ENCODE measurements at regions not wholly inside any gene's neighbourhood (a gene's known extent, or its start where the extent isn't known, plus 50 kb on each side); places are given as distances from the start of the nearest gene placed in this dataset.

DNA sequence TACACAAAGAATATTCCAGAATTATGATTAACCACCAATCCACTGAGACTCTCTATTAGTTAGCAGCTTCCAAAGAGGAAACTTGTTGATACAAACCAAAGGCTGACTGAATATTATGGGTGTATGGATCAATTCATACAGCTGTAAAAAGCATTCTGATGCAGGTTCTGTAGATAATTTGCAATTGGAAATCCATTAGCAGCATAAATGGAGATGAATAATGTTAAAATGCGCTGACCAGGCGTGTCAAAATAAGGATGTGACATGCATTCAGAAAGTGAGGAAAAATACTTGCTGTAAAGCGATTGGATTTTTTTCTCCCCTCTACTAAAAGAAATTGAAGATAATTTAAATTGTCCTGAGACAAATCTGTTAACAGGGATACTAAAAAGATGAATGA, 169.0 kb upstream of the DDX18 start:
- TF ChIP-seq, protein P1, sequence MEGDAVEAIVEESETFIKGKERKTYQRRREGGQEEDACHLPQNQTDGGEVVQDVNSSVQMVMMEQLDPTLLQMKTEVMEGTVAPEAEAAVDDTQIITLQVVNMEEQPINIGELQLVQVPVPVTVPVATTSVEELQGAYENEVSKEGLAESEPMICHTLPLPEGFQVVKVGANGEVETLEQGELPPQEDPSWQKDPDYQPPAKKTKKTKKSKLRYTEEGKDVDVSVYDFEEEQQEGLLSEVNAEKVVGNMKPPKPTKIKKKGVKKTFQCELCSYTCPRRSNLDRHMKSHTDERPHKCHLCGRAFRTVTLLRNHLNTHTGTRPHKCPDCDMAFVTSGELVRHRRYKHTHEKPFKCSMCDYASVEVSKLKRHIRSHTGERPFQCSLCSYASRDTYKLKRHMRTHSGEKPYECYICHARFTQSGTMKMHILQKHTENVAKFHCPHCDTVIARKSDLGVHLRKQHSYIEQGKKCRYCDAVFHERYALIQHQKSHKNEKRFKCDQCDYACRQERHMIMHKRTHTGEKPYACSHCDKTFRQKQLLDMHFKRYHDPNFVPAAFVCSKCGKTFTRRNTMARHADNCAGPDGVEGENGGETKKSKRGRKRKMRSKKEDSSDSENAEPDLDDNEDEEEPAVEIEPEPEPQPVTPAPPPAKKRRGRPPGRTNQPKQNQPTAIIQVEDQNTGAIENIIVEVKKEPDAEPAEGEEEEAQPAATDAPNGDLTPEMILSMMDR (IDR thresholded peaks at IDR 0.05): no peak
- TF ChIP-seq POLR2AphosphoS5 (IDR thresholded peaks at IDR 0.05) (no peak), POLR2A (IDR thresholded peaks at IDR 0.05) (no peak)
